ENCODE measurements at regions not wholly inside any gene's neighbourhood (a gene's known extent, or its start where the extent isn't known, plus 50 kb on each side); places are given as distances from the start of the nearest gene placed in this dataset.

GRCh38 chr4:162586266-162586665 is 422.5 kb upstream of the FSTL5 start:
- Histone ChIP-seq H3K27me3 (no peaks in the 10 kb centered on the region), H3K4me3 (no peak overlapping the region), H3K27ac (no peak overlapping the region), H3K4me1 (no peaks in the 10 kb centered on the region), H3K36me3 (no peaks in the 10 kb centered on the region), H3K9me3 (no peaks in the 10 kb centered on the region)
- ATAC-seq: no peak
- DNase-seq: no peak
- no peak for TF ChIP-seq POLR2A (IDR thresholded peaks at IDR 0.05)
- TF ChIP-seq, protein P1, sequence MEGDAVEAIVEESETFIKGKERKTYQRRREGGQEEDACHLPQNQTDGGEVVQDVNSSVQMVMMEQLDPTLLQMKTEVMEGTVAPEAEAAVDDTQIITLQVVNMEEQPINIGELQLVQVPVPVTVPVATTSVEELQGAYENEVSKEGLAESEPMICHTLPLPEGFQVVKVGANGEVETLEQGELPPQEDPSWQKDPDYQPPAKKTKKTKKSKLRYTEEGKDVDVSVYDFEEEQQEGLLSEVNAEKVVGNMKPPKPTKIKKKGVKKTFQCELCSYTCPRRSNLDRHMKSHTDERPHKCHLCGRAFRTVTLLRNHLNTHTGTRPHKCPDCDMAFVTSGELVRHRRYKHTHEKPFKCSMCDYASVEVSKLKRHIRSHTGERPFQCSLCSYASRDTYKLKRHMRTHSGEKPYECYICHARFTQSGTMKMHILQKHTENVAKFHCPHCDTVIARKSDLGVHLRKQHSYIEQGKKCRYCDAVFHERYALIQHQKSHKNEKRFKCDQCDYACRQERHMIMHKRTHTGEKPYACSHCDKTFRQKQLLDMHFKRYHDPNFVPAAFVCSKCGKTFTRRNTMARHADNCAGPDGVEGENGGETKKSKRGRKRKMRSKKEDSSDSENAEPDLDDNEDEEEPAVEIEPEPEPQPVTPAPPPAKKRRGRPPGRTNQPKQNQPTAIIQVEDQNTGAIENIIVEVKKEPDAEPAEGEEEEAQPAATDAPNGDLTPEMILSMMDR (IDR thresholded peaks at IDR 0.05): no peak
- WGBS, 4 donors: 79 to 88% (median 81%) methylated on average over 1 of the region's 1 CpG
- intact Hi-C loops (cut with DNase I): no loop called here

DNA sequence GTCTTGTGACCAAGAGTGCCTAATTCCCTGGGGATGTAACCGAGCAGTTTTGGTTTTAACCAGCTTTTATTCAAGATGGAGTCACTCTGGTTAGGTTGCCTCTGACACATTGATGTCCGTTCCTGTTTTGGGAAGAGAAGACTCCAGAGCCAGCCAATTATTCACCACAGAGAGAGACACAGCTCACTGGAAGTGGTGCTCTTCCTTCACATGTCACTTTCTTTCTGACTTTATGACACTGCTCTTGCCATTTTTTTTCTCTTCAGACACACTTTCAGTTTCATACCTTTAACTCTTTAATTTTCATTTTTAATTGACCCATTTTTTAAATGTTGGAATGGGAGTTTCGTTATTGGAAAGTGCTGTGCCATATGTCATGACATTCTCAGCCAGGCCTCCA is 418.4 kb upstream of the FSTL5 start:
- no peaks in the 10 kb centered on the region for H3K27me3 ChIP-seq
- intact Hi-C loops (cut with DNase I): no loop called here
- 58 to 85% (median 76%) methylated on average over 3 of the region's 3 CpGs for WGBS, 4 donors
- ATAC-seq: no peak
- DNase-seq: no peak
- no peaks in the 10 kb centered on the region for H3K9me3 ChIP-seq
- H3K36me3 ChIP-seq: no peaks in the 10 kb centered on the region
- no peaks in the 10 kb centered on the region for H3K4me1 ChIP-seq
- no peak overlapping the region for H3K4me3 ChIP-seq
- no peak overlapping the region for H3K27ac ChIP-seq
- TF ChIP-seq POLR2A (IDR thresholded peaks at IDR 0.05): no peak
- TF ChIP-seq, protein P1 (IDR thresholded peaks at IDR 0.05): no peak

DNA sequence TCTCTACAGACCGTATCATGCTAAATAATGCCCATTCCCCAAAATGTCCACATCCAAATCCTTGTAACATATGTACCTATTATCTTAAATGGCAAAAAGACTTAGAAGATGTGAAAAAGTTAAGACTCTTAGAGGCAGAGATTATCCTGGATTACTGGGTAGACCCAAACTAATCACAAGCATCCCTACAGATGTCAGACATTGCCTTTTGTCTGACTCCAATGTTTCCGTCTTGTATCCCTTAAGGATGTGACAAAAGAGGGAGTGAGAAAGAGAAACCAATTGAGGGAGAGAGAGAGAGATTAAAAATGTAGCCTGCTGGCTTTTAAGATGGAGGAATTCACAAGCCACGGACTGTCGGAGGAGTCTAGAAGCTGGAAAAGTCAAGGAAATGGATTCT is 401.9 kb upstream of the FSTL5 start:
- H3K36me3 ChIP-seq: no peaks in the 10 kb centered on the region
- ATAC-seq (no peak), DNase-seq (no peak)
- 46 to 69% (median 63%) methylated on average over 4 of the region's 4 CpGs for WGBS, 4 donors
- no peaks in the 10 kb centered on the region for H3K9me3 ChIP-seq
- H3K4me1 ChIP-seq: no peaks in the 10 kb centered on the region
- TF ChIP-seq, protein P1 (IDR thresholded peaks at IDR 0.05): no peak
- no peak for TF ChIP-seq POLR2A (IDR thresholded peaks at IDR 0.05)
- no peak overlapping the region for H3K27ac ChIP-seq
- intact Hi-C loops (cut with DNase I): no loop called here
- no peaks in the 10 kb centered on the region for H3K27me3 ChIP-seq
- H3K4me3 ChIP-seq: no peak overlapping the region

DNA sequence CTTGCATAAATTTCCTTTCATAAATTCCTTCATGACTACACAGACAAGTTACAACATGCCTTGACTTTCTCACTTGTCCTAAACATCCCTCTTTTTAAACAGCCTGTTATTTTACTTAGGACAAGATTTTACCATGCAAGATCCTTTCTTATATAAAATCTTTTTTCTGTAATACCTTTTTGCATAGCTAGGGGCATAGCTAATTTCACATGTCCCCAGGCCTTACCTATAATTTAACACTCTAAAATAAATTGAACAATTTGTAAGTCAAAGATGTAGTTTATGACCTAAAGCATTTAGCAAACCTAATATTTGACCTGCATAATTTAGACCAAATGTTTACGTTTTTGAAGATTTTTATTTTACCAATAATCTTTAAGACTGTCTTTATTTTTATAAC is 396.3 kb upstream of the FSTL5 start:
- 77 to 84% (median 83%) methylated on average over 1 of the region's 1 CpG for WGBS, 4 donors
- ATAC-seq: no peak
- Histone ChIP-seq H3K27ac (no peak overlapping the region), H3K4me1 (no peaks in the 10 kb centered on the region), H3K4me3 (no peak overlapping the region), H3K36me3 (no peaks in the 10 kb centered on the region), H3K27me3 (no peaks in the 10 kb centered on the region), H3K9me3 (no peaks in the 10 kb centered on the region)
- no peak for TF ChIP-seq POLR2A (IDR thresholded peaks at IDR 0.05)
- no peak for DNase-seq
- intact Hi-C loops (cut with DNase I): no loop called here

- TF ChIP-seq, protein P1 (IDR thresholded peaks at IDR 0.05): no peak
- no peak for TF ChIP-seq POLR2A (IDR thresholded peaks at IDR 0.05)
Measured at GRCh38 chr4:162557516-162558106, 393.8 kb upstream of the FSTL5 start.

More at GRCh38 chr4:162557516-162558106, 393.8 kb upstream of the FSTL5 start:
- H3K27ac ChIP-seq: no peak overlapping the region
- DNase-seq (no peak), ATAC-seq (no peak)
- WGBS, 4 donors: 73 to 85% (median 82%) methylated on average over 4 of the region's 4 CpGs
- H3K4me1 ChIP-seq: no peaks in the 10 kb centered on the region
- intact Hi-C loops (cut with DNase I): no loop called here
- H3K27me3 ChIP-seq: no peaks in the 10 kb centered on the region
- no peaks in the 10 kb centered on the region for H3K36me3 ChIP-seq
- H3K4me3 ChIP-seq: no peak overlapping the region
- H3K9me3 ChIP-seq: no peaks in the 10 kb centered on the region
